ENCODE measurements at regions not wholly inside any gene's neighbourhood (a gene's known extent, or its start where the extent isn't known, plus 50 kb on each side); places are given as distances from the start of the nearest gene placed in this dataset.

DNA sequence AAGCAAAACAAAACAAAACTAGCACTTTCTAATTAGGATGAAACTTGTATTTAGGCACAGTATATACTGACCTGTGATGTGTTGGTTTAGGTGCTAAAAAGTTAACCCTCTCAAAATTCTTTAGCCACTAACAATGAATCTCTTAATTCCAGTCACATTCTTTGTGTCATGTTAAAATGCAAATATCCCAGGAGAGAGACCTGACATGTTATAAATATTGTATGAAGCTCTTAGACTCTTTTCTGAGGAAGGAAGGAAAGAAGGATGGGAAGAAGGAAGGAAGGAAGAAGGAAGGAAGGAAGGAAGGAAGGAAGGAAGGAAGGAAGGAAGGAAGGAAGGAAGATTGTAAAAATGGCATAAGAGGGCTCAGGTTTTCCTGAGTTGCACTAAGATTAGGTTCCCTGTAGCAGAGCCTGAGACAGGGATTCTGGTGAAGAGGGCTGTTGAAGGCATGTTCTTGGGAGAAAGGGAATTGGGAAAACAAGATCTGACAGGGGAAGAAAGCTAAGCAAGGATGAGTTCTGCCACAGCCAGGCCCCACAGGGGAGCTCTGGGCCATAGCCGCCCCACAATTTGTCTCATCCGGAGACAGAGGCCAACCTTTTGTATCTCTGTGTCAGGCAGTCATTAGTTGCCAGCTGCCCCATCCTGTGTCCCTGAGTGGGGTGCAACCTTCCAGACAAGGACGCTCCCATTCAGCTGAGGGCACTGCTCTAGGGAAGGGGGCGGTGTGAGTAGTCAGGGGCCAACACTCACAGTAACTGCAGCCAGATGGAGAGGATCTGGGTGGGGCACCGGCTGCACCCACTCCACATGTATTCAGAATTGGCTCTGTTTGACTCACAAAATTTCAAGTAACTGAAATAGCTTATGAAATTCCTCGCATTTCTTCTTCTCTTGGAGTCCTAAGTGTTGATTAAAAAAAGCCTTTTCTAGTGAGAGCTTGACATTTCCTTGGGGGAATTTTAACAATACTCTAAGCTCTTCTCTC lies 189.3 kb upstream of the ARG1 start:
- intact Hi-C loops (cut with micrococcal nuclease) = no loop called here

DNA sequence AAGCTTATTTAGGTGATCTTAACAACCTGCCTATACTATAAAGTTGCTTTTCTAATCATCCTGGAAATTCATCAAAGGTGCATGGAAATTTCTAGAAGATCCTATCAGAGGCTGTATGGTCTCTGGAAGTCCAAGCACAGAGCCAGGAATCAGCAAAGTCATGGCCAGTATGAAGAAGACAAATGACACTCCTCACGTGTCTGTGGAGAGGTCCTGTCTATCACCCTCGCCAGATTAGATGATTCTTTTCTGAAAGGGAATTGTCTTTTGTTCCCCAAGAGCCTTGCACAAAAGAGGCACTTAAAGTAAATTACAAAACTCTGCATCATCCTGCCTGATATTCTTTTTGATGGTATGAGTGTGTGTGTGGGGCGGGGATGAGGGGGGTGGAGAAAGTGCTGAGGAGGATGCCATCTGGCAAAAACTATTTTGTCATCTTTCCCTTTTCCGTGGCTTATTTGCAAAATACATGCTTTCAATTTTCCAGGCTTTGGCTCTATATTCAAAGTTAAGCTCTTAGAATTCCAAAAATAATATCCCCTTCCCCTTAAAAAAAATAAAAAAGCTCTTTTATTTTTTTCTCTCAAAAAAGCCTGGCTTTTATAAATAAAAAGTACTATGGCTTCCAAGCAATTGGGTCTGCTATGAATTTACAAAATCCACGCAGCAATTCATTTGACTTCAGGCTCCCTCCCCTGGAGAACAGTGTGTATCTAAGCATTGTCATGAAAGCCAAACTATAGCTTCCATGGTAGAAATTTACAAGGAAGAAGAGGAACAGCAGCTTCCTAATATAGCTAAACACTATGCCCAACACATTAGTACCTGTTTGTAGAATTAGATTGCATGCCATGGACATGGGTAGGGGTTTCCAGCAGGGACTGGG lies 185.2 kb upstream of the ARG1 start:
- intact Hi-C loops (cut with micrococcal nuclease) = no loop called here

DNA sequence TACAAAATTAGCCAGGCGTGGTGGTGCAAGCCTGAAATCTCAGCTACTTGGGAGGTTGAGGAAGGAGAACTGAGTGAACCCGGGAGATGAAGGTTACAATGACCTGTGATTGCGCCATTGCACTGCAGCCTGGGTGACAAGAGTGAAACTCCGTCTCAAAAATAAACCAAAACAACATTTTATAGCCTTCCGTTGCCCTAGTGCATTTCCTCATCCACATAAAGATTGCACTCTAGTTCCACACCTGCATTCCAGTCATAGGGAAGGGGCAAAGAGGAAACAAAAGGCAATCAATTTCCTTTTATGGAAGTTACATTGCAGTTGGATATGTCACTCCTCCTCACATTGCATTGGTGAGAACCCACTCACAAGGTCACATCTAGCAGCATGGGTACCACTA lies 182.7 kb upstream of the ARG1 start:
- intact Hi-C loops (cut with micrococcal nuclease) = no loop called here

DNA sequence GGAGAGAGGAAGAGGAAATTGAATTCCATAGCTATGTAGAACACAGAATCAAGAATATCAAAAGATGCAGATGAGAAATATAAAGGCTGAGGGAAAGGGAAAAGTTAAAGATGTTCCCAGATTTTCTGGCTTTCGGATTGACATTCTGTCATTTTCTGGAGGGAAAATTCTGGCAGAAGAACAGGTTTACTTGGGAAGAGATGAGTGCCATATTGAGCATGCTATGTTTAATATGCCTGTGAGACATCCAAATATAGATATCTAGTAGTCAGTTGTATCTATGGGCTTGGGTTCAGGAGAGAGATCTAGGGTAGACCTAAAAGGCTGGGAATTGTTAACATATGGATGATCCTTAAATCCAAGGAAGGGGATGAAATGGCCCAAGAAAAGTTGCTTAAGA lies 181.9 kb upstream of the ARG1 start:
- intact Hi-C loops (cut with micrococcal nuclease) = no loop called here

GRCh38 chr6:131393433-131393832 lies 179.6 kb upstream of the ARG1 start:
- intact Hi-C loops (cut with micrococcal nuclease) = no loop called here

- intact Hi-C loops (cut with micrococcal nuclease) = no loop called here
Observed at GRCh38 chr6:131394768-131395432, 178.1 kb upstream of the ARG1 start.

GRCh38 chr6:131398176-131398575 lies 174.8 kb upstream of the ARG1 start:
- intact Hi-C loops (cut with micrococcal nuclease) = no loop called here

DNA sequence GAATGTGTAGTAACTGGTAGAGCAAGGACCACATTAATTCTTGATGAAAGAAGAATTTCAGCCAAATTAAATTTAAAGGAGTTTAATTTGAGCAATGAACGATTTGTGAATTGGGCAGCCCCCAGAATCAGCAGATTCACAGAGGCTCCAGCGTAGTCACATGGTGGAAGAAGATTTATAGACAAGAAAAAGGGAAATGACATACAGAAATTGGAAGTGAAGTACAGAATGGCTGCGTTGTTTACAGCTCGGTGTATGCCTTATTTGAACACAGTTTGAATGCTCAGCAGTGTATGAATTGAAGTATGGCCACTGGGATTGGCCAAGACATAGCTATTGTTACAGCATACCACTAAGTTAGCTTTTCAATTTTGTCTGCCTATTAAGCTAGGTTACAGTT lies 173.6 kb upstream of the ARG1 start:
- intact Hi-C loops (cut with micrococcal nuclease) = no loop called here

DNA sequence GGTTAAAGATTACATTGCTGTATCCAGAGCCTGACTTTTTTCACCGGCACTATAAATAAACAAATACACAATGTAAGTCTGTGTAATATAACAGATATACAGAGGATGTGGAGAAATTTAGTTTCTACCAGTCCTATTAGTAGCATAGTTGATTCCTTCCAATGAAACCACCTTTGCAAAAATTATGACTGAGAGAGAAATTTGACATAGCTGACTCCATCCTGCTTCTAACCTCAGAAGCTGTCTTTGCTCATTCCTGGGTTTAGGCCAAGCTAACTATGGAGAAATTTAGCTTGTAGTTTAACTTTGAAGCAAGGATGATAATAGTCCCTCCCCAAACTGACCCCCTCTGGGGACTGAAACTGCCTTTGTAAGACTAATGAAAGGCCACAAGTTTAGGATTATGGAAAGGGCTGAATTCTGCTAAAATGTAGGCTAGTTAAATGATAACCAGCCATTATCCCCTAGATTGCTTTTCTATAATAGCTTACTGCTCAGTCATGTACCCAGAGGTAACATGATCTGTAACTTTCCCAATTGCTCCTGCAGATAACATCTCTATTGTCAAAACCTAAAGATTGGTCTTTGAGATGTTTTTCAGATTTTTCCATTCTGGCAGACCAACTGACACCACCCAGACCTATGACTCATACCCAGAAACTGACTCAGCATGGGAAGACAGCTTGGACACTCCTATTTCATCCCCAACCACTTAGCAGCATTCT lies 172.8 kb upstream of the ARG1 start:
- intact Hi-C loops (cut with micrococcal nuclease) = no loop called here

DNA sequence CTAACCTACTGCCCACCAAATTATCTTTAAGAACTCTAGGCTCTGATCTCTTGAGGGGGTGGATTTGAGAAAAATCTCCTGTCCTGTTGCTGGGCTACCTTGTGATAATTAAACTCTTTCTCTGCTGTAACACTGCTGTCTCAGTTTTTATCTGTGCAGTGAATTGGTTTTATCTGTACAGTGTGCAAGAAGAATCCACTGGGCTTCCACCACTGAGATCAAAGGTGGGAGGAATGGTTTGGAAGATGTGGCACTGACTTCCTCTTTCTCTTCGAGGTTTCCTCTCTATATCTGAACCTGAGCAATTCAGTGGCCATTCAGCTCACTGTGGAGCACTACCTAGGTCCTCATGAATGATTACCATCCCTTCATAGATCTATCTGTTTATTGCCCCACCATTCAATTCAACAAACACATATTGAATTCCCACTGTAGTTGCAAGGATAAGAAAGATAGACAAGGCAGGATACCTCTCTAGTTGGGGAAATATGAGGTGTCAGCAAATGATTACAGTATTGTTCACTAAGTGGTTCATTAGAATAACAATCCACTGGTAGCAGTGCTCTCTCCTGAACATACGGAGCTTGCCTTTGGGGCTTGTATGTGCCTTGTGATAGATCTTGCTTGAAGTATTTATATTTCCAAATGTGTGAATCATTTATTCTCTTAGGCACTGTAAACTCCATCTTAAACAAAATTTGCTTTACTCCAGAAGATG lies 172.1 kb upstream of the ARG1 start:
- intact Hi-C loops (cut with micrococcal nuclease) = no loop called here

GRCh38 chr6:131408811-131409210 lies 164.2 kb upstream of the ARG1 start:
- intact Hi-C loops (cut with micrococcal nuclease) = no loop called here

- intact Hi-C loops (cut with micrococcal nuclease) = no loop called here
Observed at GRCh38 chr6:131410785-131411184, 162.2 kb upstream of the ARG1 start.

DNA sequence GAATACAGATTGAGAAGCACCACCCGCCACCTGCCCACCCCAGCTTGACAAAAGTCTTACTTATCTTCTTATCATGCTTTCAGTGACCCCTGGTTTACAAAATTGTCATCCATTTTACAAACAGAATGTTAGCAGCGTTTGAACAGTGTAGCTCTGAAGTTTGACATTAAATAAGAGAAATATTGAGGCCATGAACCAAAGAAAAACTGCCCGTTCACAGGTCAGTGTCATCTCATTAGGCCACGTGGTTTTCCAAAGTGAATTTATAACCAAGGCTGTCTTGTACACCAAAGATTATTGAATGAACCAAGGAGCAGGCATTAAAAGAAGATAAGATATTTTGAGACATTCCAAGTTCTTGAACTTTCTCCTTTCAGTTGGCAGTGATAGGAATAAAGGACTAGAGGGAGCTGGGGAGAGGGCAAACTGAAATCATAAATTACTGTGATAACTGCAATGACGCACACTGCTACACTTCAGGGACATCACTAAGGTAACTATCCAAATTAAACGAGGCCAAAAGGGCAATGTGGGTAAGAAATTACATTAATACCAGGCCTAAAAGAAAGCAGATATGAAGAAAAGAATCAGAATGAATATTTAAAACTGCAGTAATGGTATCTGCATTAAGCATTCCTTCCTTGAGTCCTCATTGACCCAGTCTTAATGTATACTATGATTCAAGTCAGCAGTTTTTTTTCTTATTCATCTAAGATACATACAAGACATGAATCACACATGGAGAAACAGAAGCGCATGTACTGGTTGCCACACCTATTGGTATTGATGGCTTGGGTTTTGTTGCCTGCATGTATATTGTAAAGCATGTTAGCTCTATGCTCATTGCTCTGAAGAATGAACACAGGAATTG lies 159.8 kb upstream of the ARG1 start:
- intact Hi-C loops (cut with micrococcal nuclease) = no loop called here

DNA sequence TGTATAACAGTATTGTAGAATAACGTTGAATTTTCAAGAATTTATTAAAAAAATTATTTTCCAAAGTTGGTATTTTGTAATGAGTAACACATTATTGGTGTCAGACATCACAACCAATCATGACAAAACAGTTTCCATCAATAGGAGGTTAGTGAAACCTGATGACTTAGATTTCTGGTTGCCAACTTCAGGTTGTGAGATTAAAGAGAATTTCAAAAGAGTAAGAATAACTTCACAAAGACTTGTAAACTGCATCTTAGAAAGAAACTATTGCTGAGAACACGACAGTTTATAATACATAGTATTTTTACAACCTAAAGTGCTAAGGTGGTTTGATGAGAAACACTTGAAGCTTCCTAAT lies 159.2 kb upstream of the ARG1 start:
- intact Hi-C loops (cut with micrococcal nuclease) = no loop called here

DNA sequence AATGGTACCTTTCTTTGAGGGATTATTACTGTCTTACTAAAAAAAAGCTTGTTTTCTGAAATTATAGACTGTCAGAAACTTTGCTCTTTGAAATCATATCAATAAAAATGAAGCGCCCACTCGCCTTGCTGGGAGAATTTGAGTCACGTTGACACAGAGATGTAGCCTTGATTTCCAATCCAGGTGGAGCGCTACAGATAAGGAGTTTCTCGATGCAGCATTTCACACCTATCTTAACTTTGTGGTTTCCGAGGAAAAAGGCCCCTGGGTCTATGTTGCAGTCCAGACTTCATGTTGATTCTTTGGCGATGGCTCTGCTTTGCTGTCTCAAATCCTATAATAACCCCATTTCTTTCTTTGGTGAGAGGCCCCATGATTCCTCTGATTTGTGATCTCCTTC lies 158.1 kb upstream of the ARG1 start:
- intact Hi-C loops (cut with micrococcal nuclease) = no loop called here

DNA sequence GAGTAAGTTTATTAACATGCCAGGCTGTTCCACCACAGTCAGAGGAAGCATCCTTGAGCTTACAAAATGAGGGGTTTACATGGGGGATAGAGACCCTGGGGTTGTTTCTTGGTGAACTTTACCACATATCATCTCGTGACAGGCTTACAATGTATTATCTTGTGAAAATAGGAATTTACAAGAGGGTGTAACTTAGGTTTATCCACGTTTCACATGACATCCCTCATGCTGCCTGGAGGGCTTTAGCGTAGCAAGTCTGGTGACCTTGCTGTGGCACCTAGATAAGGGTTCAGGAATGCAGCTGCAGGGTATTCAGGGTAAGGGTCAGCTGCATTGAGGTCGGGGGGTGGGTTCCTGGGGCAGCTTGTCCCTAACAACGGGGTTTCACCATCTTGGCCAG lies 154.6 kb upstream of the ARG1 start:
- intact Hi-C loops (cut with micrococcal nuclease) = no loop called here

DNA sequence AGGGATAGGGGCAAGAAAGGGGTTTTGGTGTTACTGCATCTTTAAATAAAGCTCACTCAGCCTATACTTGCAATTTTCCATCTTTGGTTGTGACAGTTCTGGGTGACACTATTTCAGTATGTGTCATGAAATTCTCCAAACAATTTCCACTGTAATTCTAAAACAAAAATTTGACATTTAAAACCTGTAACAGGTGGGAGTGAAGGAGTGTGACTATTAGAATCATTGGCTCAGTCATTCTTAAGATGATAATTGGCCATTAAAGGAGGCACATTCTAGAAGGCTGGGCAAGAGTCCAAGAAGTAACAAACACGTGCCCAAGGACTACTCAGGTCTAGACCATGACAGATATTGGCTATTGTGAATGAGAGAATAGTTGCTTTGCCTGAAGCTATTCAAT lies 153.3 kb upstream of the ARG1 start:
- intact Hi-C loops (cut with micrococcal nuclease) = no loop called here

GRCh38 chr6:131424016-131424415 lies 149.0 kb upstream of the ARG1 start:
- intact Hi-C loops (cut with micrococcal nuclease) = no loop called here

DNA sequence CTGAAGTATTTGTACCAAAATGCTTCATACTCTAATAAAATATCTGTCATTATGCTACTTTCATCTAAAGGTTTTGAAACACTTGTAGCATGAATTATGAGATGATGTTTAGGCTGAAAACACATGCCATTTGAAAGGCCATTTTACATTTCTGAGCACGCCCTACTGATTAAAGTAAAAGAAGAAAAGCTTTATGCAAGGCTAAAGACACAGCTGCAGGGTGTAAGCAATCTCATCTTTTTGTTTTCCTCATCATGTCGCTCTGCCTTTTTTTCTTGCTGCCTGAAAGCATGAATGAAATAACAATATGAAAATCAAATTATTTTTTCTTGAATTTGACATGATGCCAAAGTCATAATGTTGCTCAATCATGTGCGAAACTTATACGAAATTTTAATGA lies 148.6 kb upstream of the ARG1 start:
- intact Hi-C loops (cut with micrococcal nuclease) = no loop called here

Measured in T-helper 1 cell treated with Interleukin-12 subunit alpha and Interleukin-12 subunit beta and Interleukin-4 antibody, amounts not matched to agents 30 ng/mL and 1 ng/mL, for 36 hours (primary cell).